HG02610 (cell line): ENCODE measurements at regions not wholly inside any gene's neighbourhood (a gene's known extent, or its start where the extent isn't known, plus 50 kb on each side); places are given as distances from the start of the nearest gene placed in this dataset.

Experiments used
- ATAC-seq: cut with Tn5 transposase; IDR thresholded peaks from one replicate; pipeline ENCODE4 v1.9.1; 2021; ENCODE audit warnings: mild to moderate bottlenecking, moderate library complexity; ENCODE audit not compliant: unreplicated experiment

DNA sequence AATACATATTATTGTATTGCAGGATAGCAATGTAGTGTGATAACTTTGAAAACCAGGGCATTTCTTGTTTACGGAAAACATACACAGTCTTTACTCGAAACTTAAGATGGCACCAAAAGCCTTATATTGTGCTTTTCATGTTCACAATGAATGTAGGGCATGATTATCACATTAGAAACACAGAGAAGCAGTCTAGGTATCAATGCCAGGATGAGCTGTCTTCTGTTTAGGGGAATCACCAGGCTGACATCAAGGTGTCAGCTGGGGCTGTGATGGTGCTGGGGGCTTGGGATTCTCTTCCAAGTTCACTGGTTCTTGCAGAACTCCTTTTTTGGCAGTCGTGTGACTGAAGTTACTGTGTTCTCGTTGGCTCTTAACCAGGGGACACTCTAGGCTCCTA is 1067.3 kb downstream of the FLRT2 start:
- no peak for ATAC-seq

GRCh38 chr14:86596024-86596423 is 1066.1 kb downstream of the FLRT2 start:
- no peak for ATAC-seq

DNA sequence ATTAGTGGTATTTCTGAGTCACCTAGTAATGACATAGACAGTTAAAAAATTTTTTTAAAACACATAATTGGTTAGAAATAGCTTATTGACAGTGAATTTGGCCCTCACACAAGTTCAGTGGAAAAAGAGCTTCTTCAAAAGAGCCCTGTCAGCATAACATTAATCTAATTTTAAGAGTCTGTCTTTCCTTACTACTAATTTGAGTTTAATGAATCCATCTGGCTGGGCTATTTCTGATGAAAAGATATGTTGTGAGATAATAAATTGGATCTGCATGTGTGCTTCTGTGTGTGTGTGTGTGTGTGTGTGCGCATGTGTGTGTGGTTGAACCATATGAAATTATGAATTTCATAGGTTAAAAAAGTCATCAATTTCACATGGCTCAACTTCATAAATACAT is 1045.2 kb downstream of the FLRT2 start:
- ATAC-seq: no peak

GRCh38 chr14:86574778-86575129 is 1044.8 kb downstream of the FLRT2 start:
- no peak for ATAC-seq

DNA sequence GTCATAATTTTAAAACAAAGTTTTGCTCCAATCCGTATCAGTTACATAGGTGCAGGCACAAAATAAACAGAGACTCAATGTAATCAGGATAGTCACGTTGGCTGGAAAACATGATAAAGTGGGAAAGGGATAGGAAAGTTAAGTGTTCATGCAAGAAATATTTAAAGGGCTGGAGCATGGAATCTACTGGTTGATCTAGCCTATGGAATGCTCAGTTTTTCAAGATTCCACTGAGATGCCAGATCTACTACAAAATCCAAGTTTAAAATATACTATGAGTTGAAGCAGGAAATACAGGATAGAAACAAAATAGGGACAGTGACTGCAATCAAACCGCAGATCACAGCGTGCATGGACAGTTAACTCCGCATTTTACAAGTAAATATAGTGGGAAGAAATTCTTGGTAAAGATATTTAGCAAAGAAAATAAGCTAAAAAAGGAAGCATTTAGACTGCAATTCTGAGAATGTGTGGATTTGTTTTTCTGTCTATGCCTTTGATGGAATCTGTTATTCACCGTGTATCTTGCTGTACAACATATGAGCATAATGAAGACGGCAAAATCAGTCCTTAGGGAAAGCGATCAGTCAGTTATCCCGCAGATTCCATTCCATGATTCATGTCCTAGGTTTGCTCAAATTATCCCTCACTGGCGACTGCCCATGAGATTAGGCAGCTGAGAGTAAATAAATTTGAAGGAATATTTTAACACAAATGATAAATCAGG is 1044.3 kb downstream of the FLRT2 start:
- no peak for ATAC-seq

DNA sequence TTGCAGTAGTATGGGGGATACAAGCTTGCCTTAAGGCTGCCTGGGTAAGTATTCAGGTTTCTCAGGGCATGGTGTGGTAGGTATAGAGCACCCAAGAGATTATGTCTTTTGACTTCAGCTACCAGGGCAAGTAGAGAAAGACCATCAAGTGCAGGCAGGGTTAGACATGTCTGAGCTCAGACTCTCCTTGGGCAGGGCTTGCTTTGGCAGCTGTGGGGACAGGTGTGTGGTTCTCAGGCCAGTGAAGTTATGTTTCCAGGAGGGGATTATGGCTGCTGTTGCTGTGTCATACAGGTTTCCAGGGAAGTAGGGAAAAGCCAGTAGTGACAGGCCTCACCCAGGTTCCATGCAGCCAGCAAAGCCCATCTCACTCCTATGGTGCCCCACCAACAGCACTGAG is 1040.4 kb downstream of the FLRT2 start:
- ATAC-seq: no peak

DNA sequence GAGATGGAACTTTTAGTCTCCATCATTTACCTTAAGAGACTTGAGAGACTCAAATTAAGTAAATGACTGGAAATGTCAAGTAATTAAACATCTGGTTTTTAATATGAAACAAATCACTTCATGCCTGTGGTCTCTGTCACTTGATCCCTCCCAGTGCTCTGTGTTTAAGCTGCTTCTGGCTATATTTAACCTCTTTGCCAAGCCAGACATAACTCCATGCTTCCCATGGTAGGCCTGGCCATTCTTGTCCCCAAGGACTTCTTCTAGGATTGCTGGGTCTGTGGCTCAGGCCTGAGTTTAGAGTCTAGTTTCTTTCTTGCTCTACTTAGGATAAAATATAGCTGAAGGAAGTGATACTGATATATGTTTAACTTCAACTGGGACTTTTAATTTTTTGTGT is 1013.6 kb downstream of the FLRT2 start:
- ATAC-seq: no peak

DNA sequence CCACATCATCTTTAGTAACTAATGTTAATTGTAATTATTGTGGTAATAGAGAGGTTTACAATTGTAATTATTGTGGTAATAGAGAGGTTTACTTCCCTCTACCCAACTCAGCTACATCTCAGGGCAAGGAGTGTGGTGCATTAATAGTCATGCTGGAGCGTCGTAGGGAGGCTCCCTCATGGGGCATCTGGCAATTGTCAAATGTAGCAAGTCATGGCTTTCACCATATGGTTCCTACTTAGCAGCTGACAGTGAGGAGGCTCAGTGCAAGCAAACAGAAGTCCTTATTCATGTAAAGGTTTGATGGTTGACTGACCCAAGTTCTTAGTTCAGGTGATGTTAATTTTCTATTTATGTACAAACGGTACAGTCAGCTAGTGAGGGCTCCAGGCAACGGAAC is 1012.0 kb downstream of the FLRT2 start:
- no peak for ATAC-seq

DNA sequence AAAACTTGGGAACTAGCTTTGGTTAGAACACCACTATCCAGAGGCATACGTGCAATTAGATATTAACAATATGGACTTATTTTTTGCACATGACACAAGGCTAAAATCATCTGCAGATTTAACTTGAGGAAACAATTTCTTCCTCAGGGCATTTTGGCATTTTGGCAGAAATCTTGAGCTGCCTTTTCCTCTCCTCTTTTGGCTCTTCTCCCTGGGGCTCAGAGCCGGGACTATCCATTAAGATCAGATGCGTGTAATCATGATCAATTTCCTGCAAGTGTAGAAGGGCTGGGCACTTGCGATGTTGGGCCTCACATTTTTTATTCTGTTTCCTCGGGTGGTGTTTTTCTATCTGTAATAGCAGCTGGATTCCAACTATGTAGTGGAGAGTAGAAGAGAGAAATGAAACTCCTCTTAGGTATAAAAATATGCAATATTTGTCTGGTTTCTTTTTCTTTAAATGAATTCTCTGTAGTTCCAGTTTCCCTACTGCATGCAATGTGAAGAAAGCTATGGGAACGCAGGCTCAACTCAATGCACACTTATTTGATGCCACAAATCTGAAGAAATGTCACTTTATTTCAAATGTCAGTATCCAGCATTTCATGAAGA is 1010.8 kb downstream of the FLRT2 start:
- ATAC-seq: no peak

DNA sequence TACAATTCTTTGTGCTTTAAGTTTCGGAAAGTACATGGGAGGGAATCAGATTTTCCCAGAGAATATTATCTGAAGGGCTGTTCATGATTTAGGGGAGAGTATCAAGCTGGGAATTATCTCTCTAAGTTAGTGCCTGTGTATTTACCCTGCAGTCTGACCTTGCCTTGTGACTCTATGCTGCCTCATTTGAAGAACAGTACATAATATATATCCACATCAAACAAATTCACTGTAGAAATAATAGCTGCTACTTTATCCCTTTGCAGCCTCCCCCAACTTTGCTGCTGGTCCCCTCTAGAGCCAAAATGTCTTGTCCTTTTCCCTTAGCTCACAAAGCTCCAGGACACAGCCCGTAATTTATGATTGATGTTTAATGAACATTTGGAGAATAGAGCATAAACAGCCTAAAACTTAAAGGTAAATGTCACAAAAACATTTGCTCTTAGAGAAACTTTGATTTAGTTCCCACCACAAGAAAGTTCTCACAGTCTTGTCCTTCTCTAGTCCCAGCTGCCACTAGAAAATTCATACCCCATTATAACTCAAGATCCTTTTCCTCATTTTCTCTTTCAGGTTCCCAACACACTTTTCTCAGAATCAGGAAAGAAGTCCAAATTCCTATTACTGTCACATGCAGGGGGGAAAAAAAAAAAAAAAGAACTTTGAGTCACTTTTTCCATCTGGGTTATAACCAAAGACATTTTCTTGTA is 1009.6 kb downstream of the FLRT2 start:
- ATAC-seq: no peak

DNA sequence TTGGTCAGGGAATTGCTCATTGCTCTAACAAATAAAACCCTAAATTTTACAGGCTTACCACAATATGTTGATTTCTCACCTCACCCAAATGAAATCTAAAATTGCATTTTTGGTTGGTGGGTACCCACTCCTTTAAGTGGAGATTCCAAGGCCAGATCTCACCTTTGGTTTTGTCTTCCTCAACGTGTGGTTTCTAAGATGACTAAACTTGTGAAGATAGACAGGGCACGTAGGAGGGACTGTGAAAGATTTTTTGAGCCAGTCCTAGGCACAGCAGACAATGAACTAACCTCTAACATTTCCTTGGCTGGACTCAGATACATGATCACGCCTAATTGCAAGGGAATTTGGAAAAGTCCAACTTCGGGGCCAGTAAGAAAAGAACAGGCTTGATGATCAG is 1003.9 kb downstream of the FLRT2 start:
- ATAC-seq: no peak

DNA sequence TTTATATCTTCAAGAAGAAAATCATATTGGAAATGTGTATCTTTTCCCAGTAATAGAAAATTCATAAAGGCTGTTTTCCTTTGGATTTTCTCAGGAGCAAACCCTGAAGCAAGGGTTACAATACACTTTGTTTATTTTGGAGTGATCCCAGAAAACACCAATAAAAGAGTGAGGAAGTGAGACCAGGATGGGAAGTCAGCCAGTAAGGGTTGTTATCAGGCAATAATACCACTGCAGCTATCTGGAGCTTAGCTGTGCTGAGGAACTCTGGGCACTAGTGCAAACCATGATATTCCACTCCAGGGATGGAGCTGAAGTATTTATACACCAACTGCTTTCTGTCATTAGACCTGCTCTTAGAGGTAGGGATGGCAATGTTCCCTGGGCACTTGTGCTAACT is 1002.3 kb downstream of the FLRT2 start:
- no peak for ATAC-seq

- no peak for ATAC-seq
Measured at GRCh38 chr14:86530457-86530856, 1000.5 kb downstream of the FLRT2 start.

GRCh38 chr14:86527312-86527711 is 997.4 kb downstream of the FLRT2 start:
- no peak for ATAC-seq

DNA sequence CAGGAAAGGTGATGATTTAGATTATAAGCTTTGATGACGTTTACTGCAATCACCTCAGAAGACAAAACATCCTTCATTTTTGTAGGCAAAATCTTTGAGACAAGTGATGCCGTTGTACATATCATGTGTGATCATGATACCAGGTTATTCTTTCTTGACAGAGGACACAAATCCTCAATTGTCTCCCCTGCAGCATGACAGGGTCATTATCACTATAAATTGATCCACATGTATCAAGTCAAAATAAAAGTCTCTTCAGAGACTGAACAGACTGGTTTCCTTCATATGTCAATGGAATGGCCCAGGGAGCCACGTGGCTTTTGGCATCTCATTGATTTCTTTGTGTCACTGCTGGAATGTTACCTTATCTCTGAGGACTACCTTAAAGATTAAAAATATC is 995.7 kb downstream of the FLRT2 start:
- ATAC-seq: no peak

GRCh38 chr14:86521843-86522242 is 991.9 kb downstream of the FLRT2 start:
- no peak for ATAC-seq

- no peak for ATAC-seq
Measured at GRCh38 chr14:86521031-86521730, 991.2 kb downstream of the FLRT2 start.

DNA sequence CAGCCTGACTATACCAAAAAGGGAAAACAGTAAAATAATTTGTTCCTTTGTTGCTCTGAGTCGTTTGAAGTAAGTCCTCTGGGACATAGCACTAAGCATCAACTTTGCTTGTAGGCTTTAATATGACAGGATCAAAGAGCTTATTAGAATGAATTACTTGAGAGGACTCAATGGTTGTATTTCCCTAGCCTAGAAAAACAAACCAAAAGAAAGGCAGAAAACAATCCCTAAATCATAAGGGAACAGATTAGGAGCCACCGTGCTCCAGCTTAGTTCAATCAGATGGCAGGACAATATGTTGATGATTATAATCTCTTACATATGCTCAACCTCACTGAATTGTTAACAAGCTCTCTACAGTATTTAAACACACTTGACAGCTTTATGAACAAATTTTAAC is 988.4 kb downstream of the FLRT2 start:
- ATAC-seq: no peak

GRCh38 chr14:86515195-86515594 is 985.3 kb downstream of the FLRT2 start:
- ATAC-seq: no peak

DNA sequence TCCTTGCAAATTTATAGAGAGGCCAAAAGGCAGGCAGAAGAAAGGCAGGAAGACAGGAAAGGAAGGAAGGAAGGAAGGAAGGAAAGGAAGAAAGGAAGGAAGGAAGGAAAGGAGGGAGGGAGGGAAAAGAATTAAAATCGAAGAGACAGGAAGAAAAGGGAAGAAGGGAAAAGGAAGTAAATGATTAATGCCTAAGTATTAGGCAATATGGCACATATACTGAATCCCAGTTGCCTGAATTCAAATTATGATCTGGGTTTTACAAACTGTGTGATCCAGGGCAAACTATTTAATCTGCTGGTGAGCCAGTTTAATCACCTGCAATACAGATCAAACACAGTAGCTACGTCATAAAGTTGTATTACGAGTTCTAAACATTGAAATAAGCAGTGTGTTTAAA is 983.6 kb downstream of the FLRT2 start:
- ATAC-seq: no peak

- no peak for ATAC-seq
Measured at GRCh38 chr14:86513056-86513455, 983.1 kb downstream of the FLRT2 start.

GRCh38 chr14:86510491-86510890 is 980.5 kb downstream of the FLRT2 start:
- no peak for ATAC-seq
